Hepatocyte (in vitro differentiated cells): ENCODE measurements at regions not wholly inside any gene's neighbourhood (a gene's known extent, or its start where the extent isn't known, plus 50 kb on each side); places are given as distances from the start of the nearest gene placed in this dataset.

Experiments
- CTCF ChIP-seq: fragments of 200-600 bp; sonication (generic); IDR thresholded peaks from 2 replicates; pipeline ENCODE4 v1.5.1; 2016; ENCODE audit warnings: antibody characterized with exemption, mild to moderate bottlenecking; ENCODE audit not compliant: poor library complexity
- EZH2 ChIP-seq: fragments of 200-600 bp; sonication (generic); IDR thresholded peaks from 2 replicates; pipeline ENCODE4 v1.6.1; 2016; ENCODE audit warnings: antibody characterized with exemption, mild to moderate bottlenecking, borderline replicate concordance

- TF ChIP-seq CTCF (no peak), EZH2 (no peak)
Observed at GRCh38 chr5:25448190-25448621, 803.4 kb upstream of the CDH10 start.
